HG03097 (cell line): ENCODE measurements at regions not wholly inside any gene's neighbourhood (a gene's known extent, or its start where the extent isn't known, plus 50 kb on each side); places are given as distances from the start of the nearest gene placed in this dataset.

Experiments used
- ATAC-seq: cut with Tn5 transposase; IDR thresholded peaks from one replicate; pipeline ENCODE4 v1.9.1; 2021; ENCODE audit not compliant: unreplicated experiment, low FRiP score

GRCh38 chr3:34276342-34276741 lies 477.9 kb downstream of the PDCD6IP start:
- no peak for ATAC-seq

GRCh38 chr3:34277110-34277509 lies 478.7 kb downstream of the PDCD6IP start:
- no peak for ATAC-seq

GRCh38 chr3:34279901-34280300 lies 481.5 kb downstream of the PDCD6IP start:
- ATAC-seq = no peak

- no peak for ATAC-seq
These were observed 485.3 kb downstream of the PDCD6IP start for GRCh38 chr3:34283751-34284150.

- ATAC-seq = no peak
These were observed 486.8 kb downstream of the PDCD6IP start for GRCh38 chr3:34284959-34285826.

GRCh38 chr3:34285827-34286188 lies 487.4 kb downstream of the PDCD6IP start:
- ATAC-seq = no peak

GRCh38 chr3:34292605-34293300 lies 494.3 kb downstream of the PDCD6IP start:
- no peak for ATAC-seq

- no peak for ATAC-seq
These were observed 495.8 kb downstream of the PDCD6IP start for GRCh38 chr3:34294240-34294639.

- ATAC-seq = no peak
These were observed 498.4 kb downstream of the PDCD6IP start for GRCh38 chr3:34296796-34297195.

- no peak for ATAC-seq
These were observed 500.2 kb downstream of the PDCD6IP start for GRCh38 chr3:34298653-34299052.

GRCh38 chr3:34300621-34301020 lies 502.2 kb downstream of the PDCD6IP start:
- ATAC-seq = no peak

GRCh38 chr3:34301313-34301712 lies 502.9 kb downstream of the PDCD6IP start:
- ATAC-seq = no peak

GRCh38 chr3:34305266-34305665 lies 506.8 kb downstream of the PDCD6IP start:
- ATAC-seq = no peak

GRCh38 chr3:34312684-34313083 lies 514.3 kb downstream of the PDCD6IP start:
- ATAC-seq = no peak

GRCh38 chr3:34319881-34320280 lies 521.5 kb downstream of the PDCD6IP start:
- ATAC-seq = no peak

- peak; percentile 79 for ATAC-seq
These were observed 525.1 kb downstream of the PDCD6IP start for GRCh38 chr3:34323517-34323916.

GRCh38 chr3:34346656-34347055 lies 548.2 kb downstream of the PDCD6IP start:
- ATAC-seq = no peak

GRCh38 chr3:34351882-34352777 lies 553.7 kb downstream of the PDCD6IP start:
- ATAC-seq = no peak

- no peak for ATAC-seq
These were observed 554.4 kb downstream of the PDCD6IP start for GRCh38 chr3:34352778-34353331.

GRCh38 chr3:34357461-34357860 lies 559.0 kb downstream of the PDCD6IP start:
- ATAC-seq = no peak

GRCh38 chr3:34359064-34359463 lies 560.6 kb downstream of the PDCD6IP start:
- no peak for ATAC-seq
